HL-60 (cell line): ENCODE measurements at regions not wholly inside any gene's neighbourhood (a gene's known extent, or its start where the extent isn't known, plus 50 kb on each side); places are given as distances from the start of the nearest gene placed in this dataset.

ENCODE experiments used
- CTCF ChIP-seq: IDR thresholded peaks from one replicate; pipeline ENCODE4 v1.5.1; 2011; ENCODE audit warnings: low read length, control low read depth, inconsistent platforms; ENCODE audit not compliant: insufficient read depth
- POLR2AphosphoS5 ChIP-seq: IDR thresholded peaks from 2 replicates; pipeline ENCODE4 v1.6.1; 2012; ENCODE audit warnings: low read depth
- REST ChIP-seq: IDR thresholded peaks from 2 replicates; pipeline ENCODE4 v1.6.1; 2012; ENCODE audit warnings: low read depth; ENCODE audit not compliant: insufficient replicate concordance

DNA sequence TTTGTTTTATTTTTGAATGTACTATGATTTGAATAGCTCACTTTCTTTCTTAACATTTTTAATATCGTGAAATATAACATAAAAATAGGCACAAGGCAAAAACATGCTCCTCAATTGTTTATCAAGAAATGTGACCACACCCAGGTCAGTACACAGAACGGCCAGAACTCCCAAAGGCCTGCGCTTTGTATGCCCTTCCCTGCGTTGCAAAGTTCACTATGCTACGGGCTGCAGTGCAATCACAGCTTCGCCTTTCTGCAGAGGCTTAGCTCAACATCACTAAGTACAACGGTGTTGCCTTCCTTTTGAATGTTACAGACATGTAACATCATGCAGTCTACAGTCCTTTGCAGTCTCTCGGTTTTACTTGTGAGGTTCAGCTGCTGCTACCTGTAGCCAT, 333.4 kb downstream of the THBS2 start:
- TF ChIP-seq CTCF = no peak
- no peak for TF ChIP-seq POLR2AphosphoS5
- TF ChIP-seq REST = no peak
